PC-9 (cell line): ENCODE measurements at regions not wholly inside any gene's neighbourhood (a gene's known extent, or its start where the extent isn't known, plus 50 kb on each side); places are given as distances from the start of the nearest gene placed in this dataset.

ENCODE experiments used
- BruUV-seq: library from RNA; stranded (reverse); fragments of 400-500 nt; replicated peaks from 2 replicates; lab custom pipeline; 2021; lab: Mats Ljungman, UMichigan
- CTCF ChIA-PET: fragments of 300-600 bp; sonication (Branson Sonifier 250); formaldehyde crosslinking; loops from one replicate; lab custom pipeline; 2022; ENCODE audit warnings: antibody characterized with exemption; lab: Charles Lee
- POLR2A ChIA-PET: fragments of 300-600 bp; sonication (Branson Sonifier 250); formaldehyde crosslinking; loops from one replicate; lab custom pipeline; 2022; ENCODE audit warnings: antibody characterized with exemption; ENCODE audit not compliant: unreplicated experiment; lab: Charles Lee
- DNase-seq, 2 experiments: peaks; one replicate each; pipeline versions ENCODE4 v3.0.0 to v3.0.0-alpha.2; 2015 to 2022; ENCODE audit warnings: mixed read lengths in 1 of 2
- H2AFZ ChIP-seq: fragments of 200-600 bp; sonication (generic); 2 replicates; pipeline ENCODE4 v1.8.1; 2017; ENCODE audit warnings: antibody characterized with exemption
- H3F3A ChIP-seq: fragments of 200-600 bp; sonication (generic); 2 replicates; pipeline ENCODE4 v1.8.1; 2017; ENCODE audit warnings: antibody characterized with exemption, mild to moderate bottlenecking, low read depth; ENCODE audit not compliant: insufficient read depth
- H3K27ac ChIP-seq: fragments of 200-600 bp; sonication (generic); 2 replicates; pipeline ENCODE4 v1.6.1; 2016; ENCODE audit warnings: mixed run types
- H3K27me3 ChIP-seq: fragments of 200-600 bp; sonication (generic); 2 replicates; pipeline ENCODE4 v1.6.1; 2016; ENCODE audit warnings: low read depth, mixed run types; ENCODE audit not compliant: insufficient read depth
- H3K36me3 ChIP-seq: fragments of 200-600 bp; sonication (generic); 2 replicates; pipeline ENCODE4 v1.6.1; 2016; ENCODE audit warnings: low read depth, mixed run types
- H3K4me1 ChIP-seq: fragments of 200-600 bp; sonication (generic); replicated peaks from 2 replicates; pipeline ENCODE4 v1.6.1; 2016; ENCODE audit warnings: mixed run types; ENCODE audit not compliant: insufficient read depth
- H3K4me2 ChIP-seq: fragments of 200-600 bp; sonication (generic); 2 replicates; pipeline ENCODE4 v1.6.1; 2017; ENCODE audit warnings: mixed run types
- H3K4me3 ChIP-seq: fragments of 200-600 bp; sonication (generic); 2 replicates; pipeline ENCODE4 v1.6.1; 2016; ENCODE audit warnings: mixed run types
- H3K79me2 ChIP-seq: fragments of 200-600 bp; sonication (generic); 2 replicates; pipeline ENCODE4 v1.6.1; 2017; ENCODE audit warnings: low read depth, mixed run types
- H3K9me2 ChIP-seq: fragments of 200-600 bp; sonication (generic); 2 replicates; pipeline ENCODE4 v1.8.1; 2017; ENCODE audit warnings: mild to moderate bottlenecking; ENCODE audit not compliant: insufficient read depth
- H3K9me3 ChIP-seq: fragments of 200-600 bp; sonication (generic); 2 replicates; pipeline ENCODE4 v1.8.1; 2016; ENCODE audit warnings: low read depth; ENCODE audit not compliant: insufficient read depth
- H4K20me1 ChIP-seq: fragments of 200-600 bp; sonication (generic); 2 replicates; pipeline ENCODE4 v1.8.1; 2017; ENCODE audit not compliant: insufficient read depth
- EZH2 ChIP-seq: fragments of 200-600 bp; sonication (generic); IDR thresholded peaks from 2 replicates; pipeline ENCODE4 v1.8.0; 2017; ENCODE audit warnings: antibody characterized with exemption, low read depth
- intact Hi-C: fragments of 100-400 bp; cut with micrococcal nuclease; formaldehyde crosslinking; loops from one replicate; pipeline ENCODE4 v1.10.0; 2022; ENCODE audit not compliant: unreplicated experiment
- TF ChIP-seq, protein P1 (sequence below): fragments of 200-600 bp; sonication (generic); conservative IDR thresholded peaks from 2 replicates; pipeline ENCODE4 v1.6.1; 2017; ENCODE audit warnings: mixed run types, antibody characterized with exemption, mild to moderate bottlenecking, moderate library complexity

GRCh38 chr10:30176776-30177533, 117.6 kb upstream of the JCAD start:
- Histone ChIP-seq H3K27ac (no peak overlapping the region), H3K4me3 (no peak overlapping the region), H3K9me2 (no peaks in the 10 kb centered on the region), H3K79me2 (no peaks in the 10 kb centered on the region), H4K20me1 (no peaks in the 10 kb centered on the region), H3F3A (no peaks in the 10 kb centered on the region), H3K27me3 (no peaks in the 10 kb centered on the region), H3K4me1 (peaks cover 16% of the 10 kb centered on the region), H3K36me3 (no peaks in the 10 kb centered on the region), H2AFZ (no peak overlapping the region), H3K9me3 (no peaks in the 10 kb centered on the region), H3K4me2 (no peak overlapping the region)
- ChIA-PET CTCF (no interaction called here), POLR2A (no interaction called here)
- no TSS peak for BruUV-seq
- TF ChIP-seq, protein P1, sequence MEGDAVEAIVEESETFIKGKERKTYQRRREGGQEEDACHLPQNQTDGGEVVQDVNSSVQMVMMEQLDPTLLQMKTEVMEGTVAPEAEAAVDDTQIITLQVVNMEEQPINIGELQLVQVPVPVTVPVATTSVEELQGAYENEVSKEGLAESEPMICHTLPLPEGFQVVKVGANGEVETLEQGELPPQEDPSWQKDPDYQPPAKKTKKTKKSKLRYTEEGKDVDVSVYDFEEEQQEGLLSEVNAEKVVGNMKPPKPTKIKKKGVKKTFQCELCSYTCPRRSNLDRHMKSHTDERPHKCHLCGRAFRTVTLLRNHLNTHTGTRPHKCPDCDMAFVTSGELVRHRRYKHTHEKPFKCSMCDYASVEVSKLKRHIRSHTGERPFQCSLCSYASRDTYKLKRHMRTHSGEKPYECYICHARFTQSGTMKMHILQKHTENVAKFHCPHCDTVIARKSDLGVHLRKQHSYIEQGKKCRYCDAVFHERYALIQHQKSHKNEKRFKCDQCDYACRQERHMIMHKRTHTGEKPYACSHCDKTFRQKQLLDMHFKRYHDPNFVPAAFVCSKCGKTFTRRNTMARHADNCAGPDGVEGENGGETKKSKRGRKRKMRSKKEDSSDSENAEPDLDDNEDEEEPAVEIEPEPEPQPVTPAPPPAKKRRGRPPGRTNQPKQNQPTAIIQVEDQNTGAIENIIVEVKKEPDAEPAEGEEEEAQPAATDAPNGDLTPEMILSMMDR = no peak
- TF ChIP-seq EZH2 = no peak
- no peak for DNase-seq
- intact Hi-C loops = no loop called here

DNA sequence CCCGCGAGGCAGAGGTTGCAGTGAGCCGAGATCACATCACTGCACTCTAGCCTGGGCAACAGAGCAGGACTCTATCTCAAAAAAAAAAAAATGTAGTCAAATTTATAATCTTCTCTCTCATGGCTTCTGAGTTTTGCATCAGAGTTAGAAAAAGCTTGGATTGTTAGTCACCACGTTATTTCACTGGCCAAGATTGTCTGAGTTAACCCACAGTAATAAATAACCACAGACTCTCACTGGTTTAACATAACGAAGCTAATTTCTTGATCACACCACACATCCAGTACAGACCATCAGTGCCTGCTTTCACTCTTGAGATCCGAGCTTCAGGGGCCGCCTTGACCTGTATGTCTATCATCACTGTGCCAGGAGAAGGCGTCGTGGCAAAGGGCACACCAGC, 116.8 kb upstream of the JCAD start:
- no peak overlapping the region for H3K27ac ChIP-seq
- H3K4me1 ChIP-seq = peaks cover 19% of the 10 kb centered on the region
- TF ChIP-seq, protein P1 = no peak
- no peak for TF ChIP-seq EZH2
- H3K4me2 ChIP-seq = no peak overlapping the region
- H3K9me3 ChIP-seq = no peaks in the 10 kb centered on the region
- CTCF ChIA-PET = no interaction called here
- BruUV-seq = no TSS peak
- no peaks in the 10 kb centered on the region for H3K36me3 ChIP-seq
- POLR2A ChIA-PET = no interaction called here
- no peaks in the 10 kb centered on the region for H4K20me1 ChIP-seq
- no peaks in the 10 kb centered on the region for H3K9me2 ChIP-seq
- H3K27me3 ChIP-seq = no peaks in the 10 kb centered on the region
- no peak overlapping the region for H3K4me3 ChIP-seq
- H2AFZ ChIP-seq = no peak overlapping the region
- no peaks in the 10 kb centered on the region for H3K79me2 ChIP-seq
- DNase-seq = no peak
- H3F3A ChIP-seq = no peaks in the 10 kb centered on the region
- intact Hi-C loops = no loop called here

- BruUV-seq = no TSS peak
- Histone ChIP-seq H3K4me1 (peaks cover 17% of the 10 kb centered on the region), H4K20me1 (no peaks in the 10 kb centered on the region), H3K4me3 (no peak overlapping the region), H3K9me2 (no peaks in the 10 kb centered on the region), H3K27me3 (no peaks in the 10 kb centered on the region), H3K36me3 (no peaks in the 10 kb centered on the region), H3K9me3 (no peaks in the 10 kb centered on the region), H2AFZ (no peak overlapping the region), H3K79me2 (no peaks in the 10 kb centered on the region), H3F3A (peaks cover 5% of the 10 kb centered on the region; the same call in 1 of the 2 replicates), H3K4me2 (no peak overlapping the region), H3K27ac (no peak overlapping the region)
- no peak for DNase-seq
- intact Hi-C loops = no loop called here
- ChIA-PET CTCF (interaction anchor here (0.6 to 0.8 kb wide), 2 partner anchors 22 to 36 kb away, joined by 3 read pairs; no protein-coding TSS in a partner anchor), POLR2A (no interaction called here)
- TF ChIP-seq, protein P1 = no peak
- TF ChIP-seq EZH2 = no peak
Measured at GRCh38 chr10:30172673-30173072, 113.3 kb upstream of the JCAD start.
